HT1080 (cell line): ENCODE measurements at regions not wholly inside any gene's neighbourhood (a gene's known extent, or its start where the extent isn't known, plus 50 kb on each side); places are given as distances from the start of the nearest gene placed in this dataset.

ENCODE experiments used
- DNase-seq: peaks from one replicate; pipeline ENCODE4 v3.0.0-alpha.2; 2015; ENCODE audit warnings: low read depth

DNA sequence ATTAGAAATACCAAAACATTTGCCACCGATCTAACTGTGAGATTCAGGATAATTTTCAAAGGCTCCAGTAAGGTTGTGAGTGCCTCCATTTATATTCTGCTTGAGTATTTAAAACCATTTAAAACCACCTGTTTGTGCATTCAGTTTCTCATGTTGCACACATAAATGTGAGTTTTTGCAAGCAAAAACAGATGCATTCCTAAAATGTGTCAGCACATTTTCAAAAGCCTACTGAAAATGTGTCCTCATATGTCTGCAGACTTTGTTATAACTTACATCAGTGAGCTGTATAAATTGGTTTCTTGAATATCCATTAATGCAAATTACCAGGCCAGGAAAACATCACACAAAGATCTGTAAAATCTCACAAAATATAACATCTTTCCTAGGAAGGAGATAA is 676.6 kb upstream of the EPHA7 start:
- DNase-seq = no peak

GRCh38 chr6:94089941-94090340 is 670.6 kb upstream of the EPHA7 start:
- DNase-seq = no peak

GRCh38 chr6:94088870-94089269 is 669.5 kb upstream of the EPHA7 start:
- DNase-seq = no peak

DNA sequence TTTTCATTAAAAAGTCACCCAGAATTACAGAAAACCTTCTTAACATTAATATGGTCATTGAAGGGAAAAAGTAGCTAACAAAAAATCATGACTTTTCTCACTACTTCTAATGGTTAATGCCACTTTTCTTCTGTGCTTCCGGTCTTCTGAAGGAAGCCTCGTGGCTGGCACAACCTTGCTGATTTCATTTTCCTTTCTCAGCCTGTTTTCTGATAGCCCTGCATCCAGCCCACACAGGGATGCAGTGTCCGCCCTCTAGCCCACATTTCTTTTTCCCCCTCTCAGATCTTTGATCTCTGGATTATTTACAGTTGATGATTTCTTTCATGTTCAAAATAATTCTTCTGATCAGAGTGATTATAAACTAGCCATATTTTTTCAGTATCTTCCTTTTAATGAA is 655.4 kb upstream of the EPHA7 start:
- DNase-seq = no peak

DNA sequence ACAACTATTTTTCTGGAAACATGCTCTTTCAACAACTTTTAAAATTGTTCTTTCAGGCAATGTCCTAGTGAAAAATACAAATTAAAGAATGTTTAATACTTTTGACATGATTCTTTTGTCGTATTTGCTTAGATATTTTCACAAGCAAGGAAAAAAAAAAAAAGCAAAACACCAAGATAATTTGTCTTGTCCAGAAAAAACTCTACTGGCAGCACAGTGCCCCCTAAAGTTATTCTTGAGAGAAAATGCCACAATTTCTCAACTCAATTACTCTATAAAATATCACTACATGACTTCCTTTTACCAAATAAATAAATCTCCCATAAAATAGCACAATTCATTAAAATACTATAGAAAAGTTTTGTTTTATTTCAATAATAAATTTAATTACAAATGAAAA is 652.5 kb upstream of the EPHA7 start:
- no peak for DNase-seq

DNA sequence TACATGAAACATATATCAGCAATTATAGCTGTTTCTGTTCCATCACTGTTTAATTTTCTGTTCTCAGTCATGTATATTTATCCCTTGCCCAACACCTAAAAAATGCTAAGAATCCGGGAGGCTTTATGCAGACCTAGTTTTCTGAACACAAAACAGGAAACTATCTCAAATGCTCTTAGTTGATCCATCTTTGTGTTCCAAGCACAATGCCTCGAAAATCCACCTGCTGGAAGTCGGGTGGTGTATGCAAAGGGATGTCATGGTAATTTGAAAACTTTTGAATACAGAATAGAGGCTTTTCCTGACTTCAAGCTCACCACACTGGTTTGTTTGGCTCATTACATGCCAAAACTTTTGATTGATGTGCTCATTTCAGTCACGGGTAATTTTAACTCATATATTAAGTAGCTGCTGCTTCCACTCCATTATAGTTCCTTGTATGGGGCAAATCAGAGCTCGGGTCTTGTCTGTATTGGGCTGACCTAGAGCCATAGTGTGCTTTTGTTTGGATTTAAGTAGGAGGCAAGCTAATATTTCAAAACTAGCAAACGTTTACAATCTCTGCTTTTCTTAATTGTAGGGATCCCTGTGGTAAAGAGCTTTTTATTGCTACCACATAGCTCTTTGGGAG is 646.5 kb upstream of the EPHA7 start:
- no peak for DNase-seq

DNA sequence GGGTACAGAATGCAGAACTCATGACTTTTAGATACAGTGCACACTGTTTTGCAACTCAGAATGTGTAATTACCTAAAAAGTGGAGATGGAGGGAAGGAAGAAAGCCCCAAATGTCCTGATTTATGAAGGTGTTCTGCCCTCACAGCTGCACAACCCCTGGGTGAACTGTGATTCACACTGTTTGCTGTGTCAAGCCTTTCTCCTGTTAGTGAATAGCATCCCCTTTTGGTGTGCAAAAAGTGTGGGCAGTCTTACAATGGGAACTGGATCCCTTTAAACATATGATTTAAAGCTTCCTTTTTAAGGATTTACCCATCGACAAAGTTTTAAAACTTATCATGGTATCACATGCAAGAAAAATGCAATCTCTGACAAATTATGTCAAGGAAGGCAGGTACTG is 633.4 kb upstream of the EPHA7 start:
- DNase-seq = no peak

- no peak for DNase-seq
Observed at GRCh38 chr6:94050515-94050914, 631.2 kb upstream of the EPHA7 start.

DNA sequence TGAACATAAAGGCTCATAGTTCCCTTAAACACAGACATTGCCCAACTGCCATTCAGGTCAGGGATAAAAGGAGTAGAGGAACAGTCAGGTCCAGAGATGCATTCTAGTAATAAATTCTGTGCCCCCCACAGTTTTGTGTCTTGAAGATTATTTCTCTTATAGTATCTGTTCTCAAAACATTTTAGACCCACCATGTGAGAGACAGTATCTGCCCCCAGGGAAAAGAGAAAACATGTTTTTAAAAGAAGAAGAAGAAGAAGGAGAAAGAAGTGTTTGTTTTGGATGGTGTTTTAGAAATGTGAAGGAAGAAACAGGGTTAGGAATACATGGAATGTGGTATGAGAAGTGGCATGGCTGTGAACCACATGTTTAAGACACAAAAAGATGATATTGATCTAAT is 629.6 kb upstream of the EPHA7 start:
- no peak for DNase-seq

DNA sequence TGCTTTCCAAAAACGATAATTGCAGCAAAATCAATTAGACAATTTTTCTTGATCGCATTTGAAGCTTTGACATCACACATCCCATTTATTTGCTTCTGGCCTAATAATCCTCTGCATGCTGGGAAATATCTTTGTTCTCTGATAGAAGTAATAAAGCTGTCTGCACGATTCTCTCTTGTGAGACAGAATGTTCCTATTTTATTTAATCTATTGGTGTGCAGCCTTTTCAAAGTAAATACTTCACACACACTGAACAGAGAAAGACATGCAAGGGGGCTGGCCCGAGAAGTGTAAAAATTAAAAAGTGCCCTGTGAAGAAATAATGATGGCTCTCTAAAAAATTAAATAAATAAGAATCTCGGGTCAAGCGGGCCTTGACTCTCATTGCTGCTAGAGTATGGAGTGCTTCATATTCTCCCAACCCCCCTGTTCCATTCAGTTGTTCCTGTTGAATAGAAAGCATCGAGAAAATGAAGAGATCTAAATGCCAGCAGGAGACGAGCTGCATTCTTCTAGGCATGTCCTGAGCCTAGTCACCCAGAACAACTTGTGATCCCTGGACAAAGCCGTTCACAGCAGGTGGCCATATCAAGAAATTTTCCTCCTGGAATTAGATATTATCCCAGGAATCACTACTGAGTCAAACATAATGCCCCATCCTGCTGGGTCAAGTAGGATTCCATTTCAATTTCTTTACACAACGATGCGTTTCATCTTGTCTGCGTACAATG is 625.9 kb upstream of the EPHA7 start:
- DNase-seq = no peak

GRCh38 chr6:94041945-94042709 is 622.8 kb upstream of the EPHA7 start:
- no peak for DNase-seq

GRCh38 chr6:94036024-94036423 is 616.7 kb upstream of the EPHA7 start:
- no peak for DNase-seq

- no peak for DNase-seq
Observed at GRCh38 chr6:94027374-94027773, 608.0 kb upstream of the EPHA7 start.

- no peak for DNase-seq
Observed at GRCh38 chr6:94026575-94026974, 607.2 kb upstream of the EPHA7 start.

DNA sequence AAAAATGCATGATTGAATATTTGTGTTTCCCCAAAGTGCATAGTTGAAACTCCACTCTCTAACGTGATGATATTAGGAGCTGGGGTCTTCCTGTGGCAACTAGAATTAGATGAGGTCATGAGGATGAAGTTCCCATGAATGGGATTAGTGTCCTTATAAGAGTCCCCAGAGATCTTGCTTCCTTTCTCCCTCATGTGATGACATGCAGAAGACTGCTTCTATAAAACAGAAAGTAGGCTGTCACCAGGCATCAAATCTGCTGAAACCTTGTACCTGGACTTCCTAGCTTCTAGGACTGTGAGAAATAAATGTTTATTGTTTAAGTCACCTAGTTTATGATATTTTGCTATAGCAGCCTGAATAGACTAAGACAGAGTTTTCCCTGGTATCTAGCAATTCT is 586.5 kb upstream of the EPHA7 start:
- DNase-seq = no peak

DNA sequence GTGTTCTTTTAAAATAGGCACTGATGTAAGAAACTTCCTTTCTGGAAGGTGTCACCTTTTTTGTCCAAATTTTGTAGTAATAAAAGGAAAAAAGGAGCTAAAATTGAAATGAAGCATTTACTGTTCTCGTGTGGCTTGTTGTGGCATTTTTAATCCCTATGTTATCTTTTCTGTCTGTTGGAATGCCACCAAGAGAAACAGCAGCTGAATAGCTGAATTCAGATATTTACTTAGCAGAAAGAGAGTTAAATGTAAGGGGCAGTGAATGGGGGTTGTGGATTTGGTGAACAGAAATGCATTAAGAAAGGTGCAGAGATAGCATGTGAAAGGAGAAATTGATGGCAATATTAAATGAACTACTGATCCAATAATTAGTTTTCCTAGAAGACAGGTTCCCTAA is 573.6 kb upstream of the EPHA7 start:
- no peak for DNase-seq

GRCh38 chr6:93989630-93990029 is 570.3 kb upstream of the EPHA7 start:
- no peak for DNase-seq

GRCh38 chr6:93985953-93986352 is 566.6 kb upstream of the EPHA7 start:
- DNase-seq = no peak

- no peak for DNase-seq
Observed at GRCh38 chr6:93975159-93975558, 555.8 kb upstream of the EPHA7 start.

GRCh38 chr6:93974332-93974731 is 555.0 kb upstream of the EPHA7 start:
- DNase-seq = no peak

DNA sequence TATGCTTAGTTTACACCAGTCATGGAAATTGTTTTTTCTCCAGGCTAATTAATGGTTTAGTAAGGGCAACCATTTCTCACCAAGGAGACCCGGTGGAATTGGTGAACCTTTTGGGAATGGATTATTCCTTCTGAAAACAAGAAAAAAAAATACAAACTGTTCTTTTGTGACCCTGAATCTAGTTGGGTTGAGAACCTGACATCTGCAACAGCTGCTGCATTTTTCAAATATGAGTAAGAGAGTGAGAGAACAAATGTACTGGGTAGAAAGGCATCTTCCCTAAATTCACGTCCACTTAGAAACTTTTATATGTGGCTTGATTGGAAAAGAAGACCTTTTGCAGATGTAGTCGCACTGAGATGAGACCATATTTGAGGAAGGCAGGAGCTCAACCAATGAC is 553.4 kb upstream of the EPHA7 start:
- no peak for DNase-seq

DNA sequence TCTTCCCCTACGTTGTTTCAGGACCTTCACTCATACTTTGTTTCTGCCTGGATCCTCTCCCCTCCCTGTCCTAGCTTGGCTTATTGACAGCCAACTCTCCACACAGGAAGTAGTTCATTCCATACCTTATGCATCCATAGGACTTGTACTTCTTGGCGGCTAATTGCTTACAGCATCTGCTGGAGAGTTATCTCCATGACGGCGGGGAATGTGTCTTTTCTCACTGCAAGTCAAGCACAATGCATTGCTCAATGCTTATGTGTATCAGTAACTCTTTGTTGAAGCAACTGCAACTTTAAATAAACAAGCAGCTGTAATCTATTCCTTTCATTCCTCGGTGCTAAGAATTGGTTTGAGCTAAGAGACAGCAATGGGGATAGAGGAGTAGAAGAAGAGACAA is 551.3 kb upstream of the EPHA7 start:
- no peak for DNase-seq

DNA sequence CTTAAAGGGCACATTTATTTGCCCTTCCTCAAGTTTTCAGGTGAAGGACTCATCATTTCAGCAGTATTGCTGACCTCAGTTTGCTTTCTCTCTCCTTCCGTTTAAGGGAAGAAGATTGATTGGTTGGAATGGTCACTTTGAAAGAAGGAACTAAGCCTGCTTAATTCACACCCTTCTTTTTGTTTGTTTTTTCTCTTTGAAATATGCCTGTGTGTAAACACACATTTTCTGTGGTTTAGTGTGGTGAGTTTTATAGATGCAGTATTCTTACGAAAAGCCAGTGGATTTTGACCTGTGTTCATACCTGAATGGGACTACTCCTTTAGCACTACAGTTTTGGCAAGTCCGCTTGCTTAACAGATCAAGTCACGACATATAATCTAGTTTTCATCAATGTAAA is 548.8 kb upstream of the EPHA7 start:
- DNase-seq = no peak
